K562 (cell line): ENCODE measurements at regions not wholly inside any gene's neighbourhood (a gene's known extent, or its start where the extent isn't known, plus 50 kb on each side); places are given as distances from the start of the nearest gene placed in this dataset.

ENCODE experiments used
- GATA2 ChIP-seq: sonication (generic); formaldehyde crosslinking; IDR thresholded peaks from 2 replicates; pipeline ENCODE4 v1.4.0; 2020; ENCODE audit warnings: mild to moderate bottlenecking, missing genetic modification reagents
- SMAD4 ChIP-seq: fragments of 250-450 bp; sonication (Bioruptor Pico); conservative IDR thresholded peaks from 2 replicates; pipeline ENCODE4 v1.8.0; 2021; ENCODE audit warnings: inconsistent platforms, mild to moderate bottlenecking, moderate library complexity
- THRAP3 ChIP-seq: fragments of 450-650 bp; IDR thresholded peaks from 2 replicates; pipeline ENCODE4 v1.6.1; 2016; ENCODE audit warnings: mild to moderate bottlenecking, inconsistent platforms, borderline replicate concordance
- ZNF347 ChIP-seq: fragments of 450-650 bp; formaldehyde crosslinking; IDR thresholded peaks from 2 replicates; pipeline ENCODE4 v1.4.0; 2020; ENCODE audit warnings: low read depth, mild to moderate bottlenecking, moderate library complexity
- TF ChIP-seq, protein P1 (sequence below): fragments of 450-650 bp; IDR thresholded peaks from 2 replicates; pipeline ENCODE4 v1.6.1; 2016; ENCODE audit warnings: low read depth

DNA sequence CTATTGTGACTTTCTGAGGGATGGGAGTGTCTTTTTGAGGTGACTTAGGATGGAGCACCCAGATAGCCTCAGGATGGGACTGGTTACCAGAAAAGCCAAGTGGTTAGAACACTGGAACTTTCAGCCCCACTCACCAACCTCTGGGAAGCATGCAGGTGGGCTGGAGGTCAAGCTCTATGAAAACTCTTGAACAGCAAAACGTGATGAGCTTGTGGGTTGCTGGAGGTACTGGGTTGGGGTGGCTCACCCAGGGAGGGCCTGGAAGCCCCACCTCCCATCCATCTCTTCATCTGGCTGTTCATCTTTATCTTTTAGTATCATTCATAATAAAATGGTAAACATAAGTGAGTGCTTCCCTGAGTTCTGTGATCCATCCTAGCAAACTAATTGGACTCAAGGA is 216.4 kb downstream of the SPP2 start (continued):
- TF ChIP-seq, protein P1, sequence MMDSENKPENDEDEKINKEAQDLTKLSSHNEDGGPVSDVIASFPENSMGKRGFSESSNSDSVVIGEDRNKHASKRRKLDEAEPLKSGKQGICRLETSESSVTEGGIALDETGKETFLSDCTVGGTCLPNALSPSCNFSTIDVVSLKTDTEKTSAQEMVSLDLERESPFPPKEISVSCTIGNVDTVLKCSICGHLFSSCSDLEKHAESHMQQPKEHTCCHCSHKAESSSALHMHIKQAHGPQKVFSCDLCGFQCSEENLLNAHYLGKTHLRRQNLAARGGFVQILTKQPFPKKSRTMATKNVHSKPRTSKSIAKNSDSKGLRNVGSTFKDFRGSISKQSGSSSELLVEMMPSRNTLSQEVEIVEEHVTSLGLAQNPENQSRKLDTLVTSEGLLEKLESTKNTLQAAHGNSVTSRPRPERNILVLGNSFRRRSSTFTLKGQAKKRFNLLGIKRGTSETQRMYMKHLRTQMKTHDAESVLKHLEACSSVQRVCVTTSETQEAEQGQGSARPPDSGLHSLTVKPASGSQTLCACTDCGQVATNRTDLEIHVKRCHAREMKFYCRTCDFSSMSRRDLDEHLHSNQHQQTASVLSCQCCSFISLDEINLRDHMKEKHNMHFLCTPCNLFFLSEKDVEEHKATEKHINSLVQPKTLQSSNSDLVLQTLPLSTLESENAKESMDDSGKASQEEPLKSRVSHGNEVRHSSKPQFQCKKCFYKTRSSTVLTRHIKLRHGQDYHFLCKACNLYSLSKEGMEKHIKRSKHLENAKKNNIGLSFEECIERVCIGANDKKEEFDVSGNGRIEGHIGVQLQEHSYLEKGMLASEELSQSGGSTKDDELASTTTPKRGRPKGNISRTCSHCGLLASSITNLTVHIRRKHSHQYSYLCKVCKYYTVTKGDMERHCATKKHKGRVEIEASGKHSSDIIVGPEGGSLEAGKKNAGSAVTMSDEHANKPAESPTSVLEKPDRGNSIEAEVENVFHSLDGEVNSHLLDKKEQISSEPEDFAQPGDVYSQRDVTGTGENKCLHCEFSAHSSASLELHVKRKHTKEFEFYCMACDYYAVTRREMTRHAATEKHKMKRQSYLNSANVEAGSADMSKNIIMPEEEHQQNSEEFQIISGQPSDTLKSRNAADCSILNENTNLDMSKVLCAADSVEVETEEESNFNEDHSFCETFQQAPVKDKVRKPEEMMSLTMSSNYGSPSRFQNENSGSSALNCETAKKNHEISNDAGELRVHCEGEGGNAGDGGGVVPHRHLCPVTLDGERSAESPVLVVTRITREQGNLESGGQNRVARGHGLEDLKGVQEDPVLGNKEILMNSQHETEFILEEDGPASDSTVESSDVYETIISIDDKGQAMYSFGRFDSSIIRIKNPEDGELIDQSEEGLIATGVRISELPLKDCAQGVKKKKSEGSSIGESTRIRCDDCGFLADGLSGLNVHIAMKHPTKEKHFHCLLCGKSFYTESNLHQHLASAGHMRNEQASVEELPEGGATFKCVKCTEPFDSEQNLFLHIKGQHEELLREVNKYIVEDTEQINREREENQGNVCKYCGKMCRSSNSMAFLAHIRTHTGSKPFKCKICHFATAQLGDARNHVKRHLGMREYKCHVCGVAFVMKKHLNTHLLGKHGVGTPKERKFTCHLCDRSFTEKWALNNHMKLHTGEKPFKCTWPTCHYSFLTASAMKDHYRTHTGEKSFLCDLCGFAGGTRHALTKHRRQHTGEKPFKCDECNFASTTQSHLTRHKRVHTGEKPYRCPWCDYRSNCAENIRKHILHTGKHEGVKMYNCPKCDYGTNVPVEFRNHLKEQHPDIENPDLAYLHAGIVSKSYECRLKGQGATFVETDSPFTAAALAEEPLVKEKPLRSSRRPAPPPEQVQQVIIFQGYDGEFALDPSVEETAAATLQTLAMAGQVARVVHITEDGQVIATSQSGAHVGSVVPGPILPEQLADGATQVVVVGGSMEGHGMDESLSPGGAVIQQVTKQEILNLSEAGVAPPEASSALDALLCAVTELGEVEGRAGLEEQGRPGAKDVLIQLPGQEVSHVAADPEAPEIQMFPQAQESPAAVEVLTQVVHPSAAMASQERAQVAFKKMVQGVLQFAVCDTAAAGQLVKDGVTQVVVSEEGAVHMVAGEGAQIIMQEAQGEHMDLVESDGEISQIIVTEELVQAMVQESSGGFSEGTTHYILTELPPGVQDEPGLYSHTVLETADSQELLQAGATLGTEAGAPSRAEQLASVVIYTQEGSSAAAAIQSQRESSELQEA: no peak
- no peak for TF ChIP-seq GATA2 (CRISPR knock-in tag)
- TF ChIP-seq SMAD4 (CRISPR knock-in tag): no peak
- no peak for TF ChIP-seq THRAP3
- no peak for TF ChIP-seq ZNF347
